DOHH2 (cell line): ENCODE measurements at regions not wholly inside any gene's neighbourhood (a gene's known extent, or its start where the extent isn't known, plus 50 kb on each side); places are given as distances from the start of the nearest gene placed in this dataset.

Experiments used
- CTCF ChIP-seq: fragments of 200-600 bp; sonication (generic); IDR thresholded peaks from one replicate; pipeline ENCODE4 v1.5.1; 2014; ENCODE audit warnings: antibody characterized with exemption, mild to moderate bottlenecking, low read depth, low read length; ENCODE audit not compliant: poor library complexity, severe bottlenecking
- EZH2phosphoT487 ChIP-seq: fragments of 200-600 bp; sonication (generic); IDR thresholded peaks from 2 replicates; pipeline ENCODE4 v1.6.1; 2017; ENCODE audit warnings: borderline replicate concordance, mild to moderate bottlenecking, antibody characterized with exemption, low read length, moderate library complexity, mixed read lengths

- TF ChIP-seq CTCF, result no peak
- TF ChIP-seq EZH2phosphoT487, result no peak
Measured at GRCh38 chr6:48564036-48564820, 453.2 kb upstream of the PTCHD4 start.
